ENCODE measurements at regions not wholly inside any gene's neighbourhood (a gene's known extent, or its start where the extent isn't known, plus 50 kb on each side); places are given as distances from the start of the nearest gene placed in this dataset.

DNA sequence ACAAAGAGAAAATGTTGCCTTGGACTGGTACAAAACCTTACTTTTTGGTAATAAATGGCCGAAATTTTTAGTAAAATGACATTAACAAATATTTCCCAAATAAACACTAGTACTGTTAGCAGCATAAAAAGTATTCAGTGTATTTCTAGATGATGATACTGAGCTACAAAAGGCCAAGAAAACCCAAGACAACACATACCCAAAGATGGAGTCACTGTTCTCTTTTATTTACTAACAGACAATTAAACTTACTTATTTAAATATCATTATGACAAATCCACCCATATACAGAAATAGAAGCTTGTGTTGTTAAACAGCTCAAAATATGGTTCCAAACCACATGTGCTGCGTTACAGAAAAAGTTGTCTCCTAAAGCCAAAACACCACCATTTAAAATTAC lies 239.9 kb downstream of the ZEB2 start:
- no peak for DNase-seq (ENCODE audit: low read depth)

- no peak for DNase-seq (ENCODE audit: low read depth)
Observed at GRCh38 chr2:144279165-144279564, 240.8 kb downstream of the ZEB2 start.

DNA sequence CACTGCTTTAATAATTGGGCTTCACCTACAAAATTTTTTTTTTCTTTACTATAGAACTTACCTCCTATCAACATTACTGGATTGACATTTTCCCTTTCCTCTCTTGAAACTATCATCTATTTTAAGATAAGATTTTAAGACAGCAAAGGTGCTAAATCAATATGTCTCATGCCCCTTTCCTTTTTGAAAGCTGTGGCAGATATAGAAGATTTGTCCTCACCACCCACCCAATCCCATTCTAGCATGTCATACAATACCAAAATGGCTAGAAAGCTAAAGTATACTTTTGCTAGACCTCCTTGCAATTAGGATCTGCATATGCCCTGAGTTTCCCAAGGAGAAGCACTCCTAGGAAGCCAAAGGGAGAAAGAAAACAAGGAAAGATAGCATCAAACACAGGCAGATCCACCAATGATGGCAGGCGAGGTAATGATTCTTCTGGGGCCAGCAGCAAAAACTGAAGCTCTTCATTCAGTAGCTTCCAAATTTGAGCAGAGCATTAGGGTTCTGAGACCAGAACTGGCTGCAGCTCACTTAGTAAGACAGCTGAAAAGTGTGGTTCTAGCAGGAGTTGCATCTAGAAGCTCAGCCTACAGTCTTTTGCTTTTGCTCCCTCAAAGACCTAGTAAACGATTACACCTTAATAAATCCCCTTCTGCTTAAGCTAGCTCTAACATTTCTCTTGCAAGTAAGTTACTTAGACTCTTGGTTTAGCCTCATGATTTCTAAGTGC lies 242.1 kb downstream of the ZEB2 start:
- no peak for DNase-seq (ENCODE audit: low read depth)

DNA sequence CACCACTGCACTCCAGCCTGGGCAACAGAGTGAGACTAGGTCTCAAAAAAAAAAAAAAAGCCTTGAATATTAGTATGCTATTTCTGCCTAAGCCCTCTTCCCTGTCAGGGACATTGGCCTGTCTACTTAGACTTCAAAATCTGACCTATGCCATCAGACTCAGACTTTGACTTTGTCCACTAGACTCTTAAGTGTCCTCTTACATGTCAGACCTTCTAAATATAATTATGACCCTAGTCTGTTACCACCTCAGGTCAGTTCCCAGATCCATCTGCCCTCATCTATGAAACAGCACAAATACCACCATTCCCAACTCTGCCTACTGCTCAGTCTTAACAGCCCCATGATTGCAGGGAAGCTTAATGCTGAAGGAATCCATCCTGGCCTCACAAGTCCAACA lies 244.6 kb downstream of the ZEB2 start:
- no peak for DNase-seq (ENCODE audit: low read depth)

- DNase-seq (ENCODE audit: low read depth): no peak
Observed at GRCh38 chr2:144274131-144274530, 245.8 kb downstream of the ZEB2 start.

DNA sequence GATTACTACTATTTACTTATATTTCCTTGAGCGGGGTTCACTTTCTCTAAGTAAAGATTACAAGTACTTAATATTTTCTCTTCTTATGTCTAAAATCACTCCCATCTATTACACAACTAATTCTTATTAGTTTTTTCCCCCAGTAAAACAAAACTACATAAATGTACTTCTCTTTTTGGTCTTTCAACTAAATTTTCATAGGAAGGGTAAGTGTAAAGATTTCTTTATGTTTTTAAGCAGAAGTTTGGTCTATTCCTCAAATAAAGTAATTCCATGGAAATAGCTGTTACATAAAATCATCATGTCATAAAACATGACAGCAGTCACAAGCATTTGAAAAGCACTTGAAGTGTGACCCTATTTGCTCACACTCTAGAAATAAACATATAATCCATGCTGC lies 249.0 kb downstream of the ZEB2 start:
- DNase-seq (ENCODE audit: low read depth): no peak

DNA sequence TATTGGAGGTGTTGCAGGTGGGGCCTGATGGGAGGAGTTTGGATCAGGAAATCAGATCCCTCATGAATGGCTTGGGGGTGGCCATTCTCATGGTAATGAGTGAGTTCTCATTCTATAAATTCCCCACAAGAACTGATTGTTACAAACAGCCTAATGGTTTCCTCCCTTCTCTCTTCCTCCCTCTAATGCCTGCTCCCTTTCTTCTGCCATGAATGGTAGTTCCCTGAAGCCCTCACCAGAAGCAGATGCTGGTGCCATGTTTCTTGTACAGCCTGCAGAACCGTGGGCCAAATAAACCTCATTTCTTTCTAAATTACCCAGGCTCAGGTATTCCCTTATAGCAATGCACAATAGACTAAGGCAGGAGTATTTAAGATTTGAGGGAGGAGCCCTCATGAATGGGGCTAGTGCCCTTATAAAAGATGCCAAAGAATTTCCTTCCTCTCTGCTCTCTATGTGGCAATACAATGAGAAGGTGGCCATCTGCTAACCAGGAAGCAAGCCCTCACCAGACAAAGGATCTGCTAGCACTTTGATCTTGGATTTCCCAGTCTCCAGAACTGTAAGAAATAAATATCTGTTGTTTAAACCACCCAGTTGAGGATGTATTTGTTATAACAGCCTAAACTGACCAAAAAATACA lies 251.8 kb downstream of the ZEB2 start:
- no peak for DNase-seq (ENCODE audit: low read depth)

DNA sequence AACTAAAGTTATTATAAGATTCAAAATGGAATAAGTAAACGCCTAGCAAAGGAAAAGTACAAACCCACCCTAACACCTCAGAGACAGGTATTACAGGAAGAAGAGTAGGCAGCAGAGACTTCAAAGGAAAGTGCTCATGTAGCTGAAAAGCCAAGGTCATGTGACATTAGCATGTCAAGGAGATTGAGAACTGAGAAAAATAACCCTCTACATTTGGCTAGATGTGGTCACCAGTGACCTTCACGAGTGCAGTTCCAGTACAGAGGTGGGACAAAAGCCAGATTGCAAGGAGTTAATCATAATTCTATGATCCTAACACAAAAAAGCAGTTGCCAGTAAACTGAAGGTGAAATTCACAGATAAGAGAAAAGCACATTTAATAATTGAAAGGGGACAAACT lies 252.7 kb downstream of the ZEB2 start:
- no peak for DNase-seq (ENCODE audit: low read depth)

DNA sequence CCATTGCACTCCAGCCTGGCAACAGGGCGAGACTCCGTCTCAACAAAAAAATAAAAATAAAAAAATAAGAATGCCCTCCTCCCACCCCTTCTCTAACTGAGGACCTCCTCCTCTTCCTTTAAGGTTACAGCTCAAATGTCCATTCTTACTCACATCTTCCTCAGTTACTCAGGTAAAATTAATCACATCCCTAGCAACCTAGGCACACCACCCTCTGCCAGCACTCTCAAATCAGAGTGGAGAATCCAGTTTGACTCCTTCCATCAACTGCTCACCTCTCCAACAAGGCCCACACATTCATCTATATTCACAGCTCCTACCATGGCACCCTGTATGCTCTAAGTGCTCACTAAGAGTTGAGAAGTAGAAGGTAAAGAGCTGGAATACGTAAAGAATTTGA lies 254.3 kb downstream of the ZEB2 start:
- DNase-seq (ENCODE audit: low read depth): no peak

DNA sequence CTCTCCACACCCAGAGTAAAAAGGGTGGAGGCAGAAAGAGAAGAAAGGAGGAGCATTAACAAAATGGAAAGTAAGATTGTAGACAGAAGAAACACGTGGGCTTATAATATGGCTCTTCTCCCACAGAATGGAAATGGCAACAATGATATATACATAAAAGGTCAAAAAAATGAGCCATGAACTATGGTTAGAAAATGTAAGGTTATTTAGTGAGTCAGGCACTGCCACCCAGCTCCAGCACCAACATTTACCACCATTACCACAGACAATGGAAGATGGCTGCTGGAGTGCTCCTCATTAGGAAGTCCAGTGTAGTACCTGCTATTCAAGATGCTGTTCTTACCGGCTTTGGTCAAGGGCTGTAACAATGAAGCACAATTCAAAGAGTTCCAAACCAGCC lies 258.0 kb downstream of the ZEB2 start:
- no peak for DNase-seq (ENCODE audit: low read depth)

GRCh38 chr2:144261336-144261735 lies 258.6 kb downstream of the ZEB2 start:
- DNase-seq (ENCODE audit: low read depth): no peak

DNA sequence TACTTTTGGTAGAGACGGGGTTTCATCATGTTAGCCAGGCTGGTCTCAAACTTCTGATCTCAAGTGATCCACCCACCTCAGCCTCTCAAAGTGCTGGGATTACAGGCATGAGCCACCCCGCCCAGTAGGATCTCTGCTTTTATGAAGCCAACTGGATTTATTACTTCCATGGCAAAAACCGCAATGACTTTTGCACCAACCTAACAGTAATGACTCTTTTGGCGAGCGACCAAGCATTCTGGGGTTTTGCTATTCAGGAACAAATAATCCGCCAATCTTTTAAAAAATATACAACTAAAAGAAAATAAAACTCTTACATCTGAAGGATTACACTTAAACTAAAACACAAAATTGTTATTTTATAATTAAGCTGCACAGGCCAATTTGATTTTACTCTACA lies 260.6 kb downstream of the ZEB2 start:
- no peak for DNase-seq (ENCODE audit: low read depth)

- DNase-seq (ENCODE audit: low read depth): no peak
Observed at GRCh38 chr2:144258154-144258553, 261.8 kb downstream of the ZEB2 start.

- no peak for DNase-seq (ENCODE audit: low read depth)
Observed at GRCh38 chr2:144256996-144257707, 262.8 kb downstream of the ZEB2 start.

DNA sequence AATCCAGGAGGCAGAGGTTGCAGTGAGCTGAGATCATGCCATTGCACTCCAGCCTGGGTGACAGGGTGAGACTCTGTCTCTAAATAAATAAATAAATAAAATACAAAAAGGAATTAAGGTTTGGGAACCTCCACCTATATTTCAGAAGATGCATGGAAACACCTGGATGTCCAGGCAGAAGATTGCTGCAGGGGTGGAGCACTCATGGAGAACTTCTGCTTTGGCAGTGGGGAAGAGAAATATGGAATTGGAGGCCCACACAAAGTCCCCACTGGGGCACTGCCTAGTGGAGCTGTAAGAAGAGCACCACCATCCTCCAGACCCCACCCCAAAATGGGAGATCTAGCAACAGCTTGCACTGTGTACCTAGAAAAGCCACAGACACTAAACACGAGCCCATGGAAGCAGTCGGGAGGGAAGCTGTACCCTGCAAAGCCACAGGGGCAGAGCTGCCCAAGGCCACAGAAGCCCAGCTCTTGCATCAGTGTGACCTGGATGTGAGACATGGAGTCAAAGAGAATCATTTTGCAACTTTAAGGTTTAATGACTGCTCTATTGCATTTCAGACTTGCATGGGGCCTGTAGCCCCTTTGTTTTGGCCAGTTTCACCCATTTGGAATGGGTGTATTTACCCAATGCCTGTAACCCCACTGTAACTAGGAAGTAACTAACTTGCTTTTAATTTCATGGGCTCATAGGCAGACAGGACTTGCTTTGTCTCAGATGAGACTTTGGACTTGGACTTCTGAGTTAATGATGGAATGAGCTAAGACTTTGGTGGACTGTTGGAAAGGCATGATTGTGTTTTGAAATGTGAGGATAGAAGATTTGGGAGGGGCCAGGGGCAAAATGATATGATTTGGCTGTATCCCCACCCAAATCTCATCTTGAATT lies 265.3 kb downstream of the ZEB2 start:
- DNase-seq (ENCODE audit: low read depth): no peak

DNA sequence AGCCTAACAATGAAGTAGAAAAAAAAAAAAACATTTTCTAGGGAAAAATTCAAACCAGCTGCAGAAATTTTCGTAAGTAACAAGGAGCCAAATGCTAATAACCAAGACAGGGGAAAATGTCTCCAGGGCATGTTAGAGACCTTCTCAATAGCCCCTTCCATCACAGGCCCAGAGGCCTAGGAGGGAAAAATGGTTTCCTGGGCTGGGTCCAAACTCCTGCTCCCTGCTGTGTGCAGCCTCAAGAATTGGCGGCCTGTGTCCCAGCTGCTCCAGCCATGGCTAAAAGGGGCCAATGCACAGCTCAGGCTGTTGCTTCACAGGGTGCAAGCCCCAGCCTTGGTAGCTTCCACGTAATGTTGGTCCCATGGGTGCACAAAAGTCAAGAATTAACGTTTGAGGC lies 266.2 kb downstream of the ZEB2 start:
- no peak for DNase-seq (ENCODE audit: low read depth)

DNA sequence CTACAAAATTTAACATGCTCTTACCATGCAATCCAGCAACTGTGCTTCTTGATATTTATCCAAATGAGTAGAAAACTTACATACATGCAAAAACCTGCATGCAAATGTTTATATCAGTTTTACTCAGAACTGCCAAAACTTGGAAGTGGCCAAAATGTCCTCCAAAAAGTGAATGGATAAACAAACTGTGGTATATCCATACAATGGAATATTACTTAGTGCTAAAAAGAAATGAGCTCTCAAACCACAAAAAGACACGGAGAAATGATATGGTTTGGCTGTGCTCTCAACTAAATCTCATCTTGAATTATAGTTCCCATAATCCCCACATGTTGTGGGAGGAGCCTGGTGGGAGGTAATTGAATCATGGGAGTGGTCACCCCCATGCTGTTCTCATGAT lies 267.2 kb downstream of the ZEB2 start:
- DNase-seq (ENCODE audit: low read depth): no peak

- no peak for DNase-seq (ENCODE audit: low read depth)
Observed at GRCh38 chr2:144249035-144249637, 270.8 kb downstream of the ZEB2 start.

DNA sequence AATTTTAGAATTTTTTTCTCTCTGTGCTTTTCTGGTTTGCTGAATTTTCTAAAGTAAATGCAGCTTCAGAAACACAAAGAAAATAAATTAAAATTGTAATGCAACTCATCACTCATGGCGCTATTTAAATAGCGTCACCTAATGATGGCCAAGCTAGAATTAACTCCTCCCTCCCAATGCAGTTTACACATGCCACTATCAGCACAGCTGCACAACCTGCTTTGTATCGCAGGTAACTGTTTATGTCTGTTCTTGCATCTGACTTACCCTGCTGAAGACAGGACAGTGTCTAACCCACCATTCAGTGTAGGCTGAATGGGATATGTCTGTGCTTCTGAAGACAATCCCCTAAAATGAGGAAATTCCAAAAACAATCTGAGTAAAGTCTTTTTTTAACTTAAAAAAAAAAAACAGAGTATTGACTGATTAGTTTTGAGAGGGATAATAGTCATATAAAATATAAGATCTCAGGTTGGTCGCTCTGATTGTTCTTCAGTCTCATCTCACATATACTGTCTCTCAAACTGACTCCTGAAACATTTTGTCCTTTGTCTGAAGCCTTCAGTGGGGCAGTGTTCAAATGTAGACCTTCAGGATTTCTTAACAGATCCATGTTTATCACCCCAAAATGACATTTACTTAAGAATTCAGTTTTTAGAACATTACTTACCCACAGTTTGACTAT lies 271.4 kb downstream of the ZEB2 start:
- DNase-seq (ENCODE audit: low read depth): no peak

GRCh38 chr2:144244938-144245337 lies 275.0 kb downstream of the ZEB2 start:
- no peak for DNase-seq (ENCODE audit: low read depth)

DNA sequence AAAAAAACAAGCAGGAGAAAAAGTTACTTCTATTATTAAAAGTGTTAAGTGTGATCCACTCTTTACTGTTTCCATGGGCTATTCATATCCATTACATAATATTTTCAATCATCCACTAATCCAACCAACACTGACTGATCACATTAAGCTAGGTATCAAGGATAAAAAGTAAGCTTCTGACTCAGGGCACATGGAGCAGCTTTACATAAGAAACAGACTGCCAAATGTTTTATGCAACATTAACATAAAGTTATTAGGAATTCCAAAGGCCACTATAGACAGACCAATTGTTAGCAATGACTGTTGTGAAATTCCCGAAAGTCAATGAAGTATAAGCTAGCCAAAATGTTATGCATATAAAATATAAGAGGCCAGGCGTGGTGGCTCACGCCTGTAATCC lies 277.6 kb downstream of the ZEB2 start:
- DNase-seq (ENCODE audit: low read depth): no peak

Measured in T follicular helper cell (primary cell).